GM12891 (cell line): ENCODE measurements at regions not wholly inside any gene's neighbourhood (a gene's known extent, or its start where the extent isn't known, plus 50 kb on each side); places are given as distances from the start of the nearest gene placed in this dataset.

ENCODE experiments used
- PAX5 ChIP-seq: IDR thresholded peaks from 2 replicates; pipeline ENCODE4 v1.6.1; 2011; ENCODE audit warnings: low read length, moderate library complexity, mild to moderate bottlenecking; ENCODE audit not compliant: insufficient read depth, severe bottlenecking
- POLR2A ChIP-seq: IDR thresholded peaks from 2 replicates; pipeline ENCODE4 v1.6.1; 2011; ENCODE audit warnings: low read depth, low read length, control low read depth

DNA sequence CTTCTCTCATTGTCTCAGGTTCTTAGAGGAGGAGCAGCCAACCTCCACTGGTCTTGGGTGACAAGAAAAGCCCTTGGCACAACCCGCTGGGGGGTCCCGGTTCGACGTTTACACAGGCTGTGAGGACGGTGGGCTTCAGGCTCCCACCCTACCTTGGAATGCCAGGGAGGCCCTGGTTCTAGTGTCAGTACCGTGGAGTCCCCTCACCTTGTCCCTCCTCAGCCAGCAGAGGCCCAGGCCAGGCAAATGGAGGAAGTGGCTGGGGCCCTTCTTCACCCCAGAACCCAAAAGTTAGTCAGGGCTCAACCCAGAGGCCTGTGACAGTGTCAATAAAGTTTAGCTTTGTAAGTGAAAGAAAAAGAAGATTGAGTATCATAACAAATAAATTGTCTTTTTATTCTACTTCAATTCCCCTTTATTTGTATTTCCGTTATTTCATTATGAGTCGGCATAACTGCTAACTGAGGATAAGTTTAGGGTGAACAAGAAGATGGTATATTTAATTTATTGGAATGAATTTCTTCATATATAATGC, 62.6 kb upstream of the ZSWIM2 start:
- TF ChIP-seq POLR2A (no peak), PAX5 (no peak)
